ENCODE measurements at regions not wholly inside any gene's neighbourhood (a gene's known extent, or its start where the extent isn't known, plus 50 kb on each side); places are given as distances from the start of the nearest gene placed in this dataset.

- no peaks in the 10 kb centered on the region for H3K36me3 ChIP-seq
- no peak overlapping the region for H3K4me3 ChIP-seq
- TF ChIP-seq POLR2AphosphoS5 (IDR thresholded peaks at IDR 0.05) (no peak), EP300 (IDR thresholded peaks at IDR 0.05) (no peak), POLR2A (IDR thresholded peaks at IDR 0.05) (no peak), CTCF (IDR thresholded peaks at IDR 0.05) (no peak)
- no peak for DNase-seq
- H3K9me3 ChIP-seq: no peaks in the 10 kb centered on the region
- intact Hi-C loops (cut with DNase I; ENCODE audit: low total_unique reads): no loop called here
- H3K27me3 ChIP-seq: no peaks in the 10 kb centered on the region
- H3K4me1 ChIP-seq: no peaks in the 10 kb centered on the region
- no peak overlapping the region for H3K27ac ChIP-seq
Measured at GRCh38 chrX:8025705-8026104, 98.5 kb upstream of the PNPLA4 start.

GRCh38 chrX:8018934-8019333, 91.7 kb upstream of the PNPLA4 start:
- 86 to 96% (median 93%) methylated on average over 5 of the region's 5 CpGs for WGBS, 5 donors
- DNase-seq: no peak
- intact Hi-C loops (cut with DNase I; ENCODE audit: low total_unique reads): no loop called here

GRCh38 chrX:8010105-8010504, 82.9 kb upstream of the PNPLA4 start:
- 86 to 94% (median 88%) methylated on average over 4 of the region's 4 CpGs for WGBS, 5 donors
- TF ChIP-seq EP300 (IDR thresholded peaks at IDR 0.05) (no peak), POLR2AphosphoS5 (IDR thresholded peaks at IDR 0.05) (no peak), CTCF (IDR thresholded peaks at IDR 0.05) (peak in 1 of 7 experiments; percentile 14), POLR2A (IDR thresholded peaks at IDR 0.05) (no peak)

More at GRCh38 chrX:8018934-8019333, 91.7 kb upstream of the PNPLA4 start:
- no peak overlapping the region for H3K4me3 ChIP-seq
- H3K36me3 ChIP-seq: no peaks in the 10 kb centered on the region
- no peaks in the 10 kb centered on the region for H3K4me1 ChIP-seq
- H3K9me3 ChIP-seq: no peaks in the 10 kb centered on the region
- TF ChIP-seq EP300 (IDR thresholded peaks at IDR 0.05): no peak
- no peak for TF ChIP-seq POLR2A (IDR thresholded peaks at IDR 0.05)
- no peak for TF ChIP-seq POLR2AphosphoS5 (IDR thresholded peaks at IDR 0.05)
- TF ChIP-seq CTCF (IDR thresholded peaks at IDR 0.05): no peak
- H3K27me3 ChIP-seq: no peaks in the 10 kb centered on the region
- no peak overlapping the region for H3K27ac ChIP-seq

GRCh38 chrX:8005678-8006347, 78.6 kb upstream of the PNPLA4 start:
- H3K4me1 ChIP-seq: no peaks in the 10 kb centered on the region
- 37 to 65% (median 45%) methylated on average over 2 of the region's 2 CpGs for WGBS, 5 donors
- no peaks in the 10 kb centered on the region for H3K36me3 ChIP-seq
- no peaks in the 10 kb centered on the region for H3K9me3 ChIP-seq
- no peaks in the 10 kb centered on the region for H3K27me3 ChIP-seq
- intact Hi-C loops (cut with DNase I; ENCODE audit: low total_unique reads): no loop called here
- no peak overlapping the region for H3K4me3 ChIP-seq
- TF ChIP-seq POLR2AphosphoS5 (IDR thresholded peaks at IDR 0.05): no peak
- TF ChIP-seq POLR2A (IDR thresholded peaks at IDR 0.05): no peak
- TF ChIP-seq CTCF (IDR thresholded peaks at IDR 0.05): no peak
- TF ChIP-seq EP300 (IDR thresholded peaks at IDR 0.05): no peak
- H3K27ac ChIP-seq: peak overlapping the region in 1 of 5 donors; percentile 7
- no peak for DNase-seq

More at GRCh38 chrX:8010105-8010504, 82.9 kb upstream of the PNPLA4 start:
- no peaks in the 10 kb centered on the region for H3K27me3 ChIP-seq
- H3K4me1 ChIP-seq: no peaks in the 10 kb centered on the region
- no peaks in the 10 kb centered on the region for H3K36me3 ChIP-seq
- H3K4me3 ChIP-seq: no peak overlapping the region
- H3K27ac ChIP-seq: no peak overlapping the region
- no peaks in the 10 kb centered on the region for H3K9me3 ChIP-seq
- intact Hi-C loops (cut with DNase I; ENCODE audit: low total_unique reads): no loop called here
- DNase-seq: no peak

Measured in stomach (tissue), 8 donors.